B cell (primary cell): ENCODE measurements at regions not wholly inside any gene's neighbourhood (a gene's known extent, or its start where the extent isn't known, plus 50 kb on each side); places are given as distances from the start of the nearest gene placed in this dataset. TPM values are rescaled to one million over a fixed set of nuclear protein-coding genes. Genes with fewer than 3 reads are reported as not detected.

Experiments
- ATAC-seq: fragments of 200-7000 bp; cut with Tn5 transposase; one replicate; pipeline ENCODE4 v1.10.0; 2021; ENCODE audit warnings: low read depth, mild to moderate bottlenecking, moderate number of reproducible peaks, moderate library complexity
- CTCF ChIA-PET: fragments of 350-600 bp; sonication (Branson Sonifier 250); formaldehyde crosslinking; loops from one replicate; lab custom pipeline; 2021; ENCODE audit warnings: antibody characterized with exemption, inconsistent platforms; lab: Charles Lee
- POLR2A ChIA-PET: fragments of 350-600 bp; sonication (Branson Sonifier 250); formaldehyde crosslinking; loops from one replicate; lab custom pipeline; 2021; ENCODE audit warnings: antibody characterized with exemption; lab: Charles Lee
- DNase-seq: peaks from one replicate; pipeline ENCODE4 v3.0.0; 2013
- H2AFZ ChIP-seq: 2 replicates; pipeline ENCODE4 v1.6.1; 2012; ENCODE audit warnings: mild to moderate bottlenecking, low read depth, low read length; ENCODE audit not compliant: insufficient read depth, poor library complexity, severe bottlenecking
- H3K27ac ChIP-seq, 2 donors: 1 replicate in 1 of 2; 2 replicates in 1 of 2; pipeline ENCODE4 v1.5.1; 2012 to 2013; ENCODE audit warnings: low read length in 2 of 2, mild to moderate bottlenecking in 2 of 2, moderate library complexity in 1 of 2
- H3K27me3 ChIP-seq, 4 experiments: fragments of 200-600 bp in 1 of 4; sonication (generic) in 1 of 4; replicated peaks in 1 of 4; 1 replicate in 2 of 4; 2 replicates in 2 of 4; pipeline versions ENCODE4 v1.6.1 to v1.7.0; 2013 to 2016; ENCODE audit warnings: low read length in 3 of 4, mild to moderate bottlenecking in 2 of 4, mixed read lengths in 1 of 4, moderate library complexity in 1 of 4; ENCODE audit not compliant: insufficient read depth in 4 of 4, control insufficient read depth in 3 of 4; ENCODE audit errors: control extremely low read depth in 1 of 4
- H3K36me3 ChIP-seq, 2 experiments: replicated peaks in 1 of 2; 1 replicate in 1 of 2; 2 replicates in 1 of 2; pipeline versions ENCODE4 v1.6.1 to v1.7.1; 2013; ENCODE audit warnings: low read length in 1 of 2; ENCODE audit not compliant: insufficient read depth in 2 of 2, control insufficient read depth in 1 of 2; ENCODE audit errors: control extremely low read depth in 1 of 2, extremely low read depth in 1 of 2
- H3K4me1 ChIP-seq, 2 donors: fragments of 200-600 bp in 1 of 2; sonication (generic) in 1 of 2; 1 replicate in 1 of 2; 2 replicates in 1 of 2; pipeline versions ENCODE4 v1.5.1 to v1.6.1; 2013 to 2017; ENCODE audit warnings: low read length in 2 of 2; ENCODE audit not compliant: control insufficient read depth in 2 of 2, insufficient read depth in 2 of 2
- H3K4me2 ChIP-seq: replicated peaks from 2 replicates; pipeline ENCODE3; 2012; ENCODE audit warnings: mild to moderate bottlenecking, low read depth, low read length; ENCODE audit not compliant: poor library complexity, severe bottlenecking
- H3K4me3 ChIP-seq, 5 experiments: fragments of 200-600 bp in 1 of 5; sonication (generic) in 1 of 5; 1 replicate in 3 of 5; 2 replicates in 2 of 5; pipeline versions ENCODE4 v1.5.1 to v1.7.0; 2011 to 2016; ENCODE audit warnings: low read length in 4 of 5, mild to moderate bottlenecking in 4 of 5, low read depth in 2 of 5, control low read depth in 1 of 5, moderate library complexity in 1 of 5; ENCODE audit not compliant: insufficient read depth in 1 of 5; ENCODE audit errors: control extremely low read depth in 1 of 5, extremely low read depth in 1 of 5
- H3K79me2 ChIP-seq: fragments of 200-600 bp; sonication (generic); one replicate; pipeline ENCODE4 v1.6.0; 2016; ENCODE audit warnings: low read length; ENCODE audit not compliant: control insufficient read depth, insufficient read depth
- H3K9ac ChIP-seq: fragments of 200-600 bp; sonication (generic); 2 replicates; pipeline ENCODE4 v1.6.1; 2017; ENCODE audit warnings: mild to moderate bottlenecking, low read length, moderate library complexity
- H3K9me3 ChIP-seq, 3 donors: one replicate each; pipeline versions ENCODE4 v1.6.1 to v1.7.1; 2013; ENCODE audit warnings: low read length in 2 of 3; ENCODE audit not compliant: control insufficient read depth in 2 of 3, insufficient read depth in 1 of 3; ENCODE audit errors: control extremely low read depth in 1 of 3
- H4K20me1 ChIP-seq: 2 replicates; pipeline ENCODE4 v1.6.0; 2012; ENCODE audit warnings: mild to moderate bottlenecking, low read length; ENCODE audit not compliant: insufficient read depth, control insufficient read depth, poor library complexity, severe bottlenecking
- H3K27ac Mint-ChIP-seq: one replicate; pipeline ENCODE4 v1.8.0; 2021; ENCODE audit warnings: mixed read lengths
- H3K27me3 Mint-ChIP-seq: one replicate; pipeline ENCODE4 v1.8.0; 2021; ENCODE audit warnings: mixed read lengths
- H3K4me1 Mint-ChIP-seq: one replicate; pipeline ENCODE4 v1.8.0; 2021; ENCODE audit warnings: mixed read lengths
- H3K4me3 Mint-ChIP-seq: one replicate; pipeline ENCODE4 v1.8.0; 2021; ENCODE audit warnings: mixed read lengths
- H3K9me3 Mint-ChIP-seq: one replicate; pipeline ENCODE4 v1.8.0; 2022; ENCODE audit warnings: mixed read lengths; ENCODE audit not compliant: insufficient read depth
- CTCF ChIP-seq: fragments of 200-600 bp; IDR thresholded peaks from one replicate; pipeline ENCODE4 v1.8.0; 2022; ENCODE audit warnings: antibody characterized with exemption, mild to moderate bottlenecking
- EZH2 ChIP-seq: IDR thresholded peaks from 2 replicates; pipeline ENCODE4 v1.6.1; 2012; ENCODE audit warnings: borderline replicate concordance, low read depth, mild to moderate bottlenecking, moderate library complexity, low read length; ENCODE audit not compliant: insufficient read depth, poor library complexity, severe bottlenecking
- WGBS: methylation state at CpG from one replicate; pipeline ENCODE4 v1.1.5; 2013; ENCODE audit warnings: missing lambda C conversion rate; ENCODE audit not compliant: insufficient coverage; 5-methylcytosine and 5-hydroxymethylcytosine counted together
- intact Hi-C: fragments of 100-400 bp; cut with micrococcal nuclease; formaldehyde crosslinking; loops from one replicate; pipeline ENCODE4 v1.10.0; 2022
- small RNA-seq: library from RNA; depleted of rRNA; stranded (forward); fragments of <200 nt; gene quantifications from one replicate; pipeline ENCODE3, GENCODE V24; 2012; ENCODE audit warnings: low replicate concordance, low read depth; ENCODE audit not compliant: insufficient read length

GRCh38 chr2:181839811-181840210, 51.7 kb upstream of the ITPRID2 start:
- Histone ChIP-seq H3K4me1 (no peaks in the 10 kb centered on the region), H3K27ac (no peak overlapping the region), H2AFZ (no peak overlapping the region), H3K27me3 (peaks cover 0 to 3% (median 0%) of the 10 kb centered on the region in 4 experiments), H3K4me3 (no peak overlapping the region), H4K20me1 (no peaks in the 10 kb centered on the region), H3K79me2 (no peaks in the 10 kb centered on the region), H3K4me2 (no peak overlapping the region), H3K9me3 (peaks cover 0 to 1% (median 0%) of the 10 kb centered on the region in 3 donors), H3K9ac (no peak overlapping the region), H3K36me3 (no peaks in the 10 kb centered on the region)
- ATAC-seq = no peak
- TF ChIP-seq EZH2 (no peak), CTCF (no peak)
- DNase-seq = no peak
- Mint-ChIP-seq H3K27ac (no peak overlapping the region), H3K9me3 (no peaks in the 10 kb centered on the region), H3K4me1 (no peaks in the 10 kb centered on the region), H3K27me3 (peaks cover 18% of the 10 kb centered on the region), H3K4me3 (no peak overlapping the region)
- 100% methylated on average over 1 of the region's 1 CpG for WGBS
- POLR2A ChIA-PET = no interaction called here
- CTCF ChIA-PET = interaction anchor here (0.6 kb wide), 1 partner anchor 198 kb away, joined by 3 read pairs; no protein-coding TSS in a partner anchor
- intact Hi-C loops = no loop called here

GRCh38 chr2:181841079-181841478, 50.5 kb upstream of the ITPRID2 start:
- no peaks in the 10 kb centered on the region for H3K4me1 ChIP-seq
- DNase-seq (no peak), ATAC-seq (no peak)
- no peaks in the 10 kb centered on the region for H3K36me3 ChIP-seq
- CTCF ChIA-PET = no interaction called here
- H3K79me2 ChIP-seq = no peaks in the 10 kb centered on the region
- H3K27ac Mint-ChIP-seq = no peak overlapping the region
- H2AFZ ChIP-seq = no peak overlapping the region
- intact Hi-C loops = no loop called here
- H4K20me1 ChIP-seq = no peaks in the 10 kb centered on the region
- no peak overlapping the region for H3K4me3 ChIP-seq
- TF ChIP-seq EZH2 (no peak), CTCF (no peak)
- WGBS = 83% methylated on average over 1 of the region's 2 CpGs
- peaks cover 0 to 1% (median 0%) of the 10 kb centered on the region in 3 donors for H3K9me3 ChIP-seq
- H3K27me3 ChIP-seq = peaks cover 0 to 3% (median 0%) of the 10 kb centered on the region in 4 experiments
- no peaks in the 10 kb centered on the region for H3K4me1 Mint-ChIP-seq
- H3K9ac ChIP-seq = no peak overlapping the region
- H3K27ac ChIP-seq = no peak overlapping the region
- peaks cover 12% of the 10 kb centered on the region for H3K27me3 Mint-ChIP-seq
- no peaks in the 10 kb centered on the region for H3K9me3 Mint-ChIP-seq
- H3K4me3 Mint-ChIP-seq = no peak overlapping the region
- H3K4me2 ChIP-seq = no peak overlapping the region
- POLR2A ChIA-PET = no interaction called here

Small RNA genes lying in the stretch of these regions (small RNA-seq; reads per million reads assigned to genes)
- gene RNU6ATAC19P = not detected
